ENCODE measurements at regions not wholly inside any gene's neighbourhood (a gene's known extent, or its start where the extent isn't known, plus 50 kb on each side); places are given as distances from the start of the nearest gene placed in this dataset.

DNA sequence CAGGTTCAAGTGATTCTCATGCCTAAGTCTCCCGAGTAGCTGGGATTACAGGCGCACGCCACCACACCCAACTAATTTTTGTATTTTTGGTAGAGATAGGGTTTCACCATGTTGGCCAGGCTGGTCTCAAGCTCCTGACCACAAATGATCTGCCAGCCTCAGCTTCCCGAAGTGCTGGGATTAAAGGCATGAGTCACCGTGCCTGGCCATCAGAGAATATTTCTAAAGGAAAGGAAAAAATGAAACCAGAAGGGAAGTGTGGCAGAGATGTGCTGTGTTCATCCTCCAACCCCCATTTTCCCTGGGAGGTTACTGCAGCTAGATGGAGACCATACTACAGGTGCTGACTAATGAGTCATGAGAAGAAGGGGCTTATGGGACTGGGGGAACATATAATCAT, 964.1 kb downstream of the TTLL7 start:
- DNase-seq, result no peak
- no peak overlapping the region for H3K4me2 ChIP-seq (ENCODE audit: low read depth, low read length, poor library complexity, severe bottlenecking)
- H3K27ac ChIP-seq (ENCODE audit: low read length), result no peak overlapping the region
- no peak overlapping the region for H3K9ac ChIP-seq (ENCODE audit: low read length)
- H4K20me1 ChIP-seq (ENCODE audit: insufficient read depth, low read depth, low read length), result no peaks in the 10 kb centered on the region
- no peaks in the 10 kb centered on the region for H3K4me1 ChIP-seq (ENCODE audit: low read length)
- H3K9me2 ChIP-seq (replicated peaks; ENCODE audit: insufficient read depth, low read length), result no peaks in the 10 kb centered on the region
- no peak overlapping the region for H3K4me3 ChIP-seq (ENCODE audit: low read length)
- H3K9me3 ChIP-seq (ENCODE audit: low read length), result peaks cover 8% of the 10 kb centered on the region
- no peaks in the 10 kb centered on the region for H3K79me2 ChIP-seq (ENCODE audit: low read length)
- no peaks in the 10 kb centered on the region for H3K36me3 ChIP-seq (ENCODE audit: insufficient read depth, low read length)
- H2AFZ ChIP-seq (ENCODE audit: low read length), result no peak overlapping the region
- no peaks in the 10 kb centered on the region for H3K27me3 ChIP-seq (ENCODE audit: low read length)

DNA sequence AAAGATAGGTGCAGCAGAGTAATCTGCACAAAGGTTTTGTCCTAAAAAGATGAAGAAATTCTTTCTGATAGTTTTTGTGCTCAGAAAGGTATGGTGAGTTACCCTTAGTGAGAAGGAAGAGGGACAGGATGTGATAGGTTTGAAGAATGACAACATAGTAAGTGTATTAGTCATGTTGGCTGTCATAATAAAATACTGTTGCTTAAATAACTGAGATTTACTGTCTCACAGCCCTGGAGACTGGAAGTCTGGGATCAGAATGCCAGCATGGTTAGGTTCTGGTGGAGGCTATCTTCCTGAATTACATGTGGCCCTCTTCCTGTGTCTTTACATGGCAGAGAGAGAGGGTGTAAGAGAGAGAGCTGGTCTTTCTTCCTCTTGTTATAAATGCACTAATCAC, 965.2 kb downstream of the TTLL7 start:
- H3K9me2 ChIP-seq (replicated peaks; ENCODE audit: insufficient read depth, low read length), result no peaks in the 10 kb centered on the region

GRCh38 chr1:83029916-83030315, 969.0 kb downstream of the TTLL7 start:
- H3K27ac ChIP-seq (ENCODE audit: low read length), result no peak overlapping the region
- H3K27me3 ChIP-seq (ENCODE audit: low read length), result no peaks in the 10 kb centered on the region
- no peak overlapping the region for H3K4me2 ChIP-seq (ENCODE audit: low read depth, low read length, poor library complexity, severe bottlenecking)
- no peak overlapping the region for H3K9ac ChIP-seq (ENCODE audit: low read length)
- no peak overlapping the region for H3K4me3 ChIP-seq (ENCODE audit: low read length)
- H3K9me2 ChIP-seq (replicated peaks; ENCODE audit: insufficient read depth, low read length), result no peaks in the 10 kb centered on the region
- H3K79me2 ChIP-seq (ENCODE audit: low read length), result no peaks in the 10 kb centered on the region
- H2AFZ ChIP-seq (ENCODE audit: low read length), result no peak overlapping the region
- no peak for DNase-seq
- H4K20me1 ChIP-seq (ENCODE audit: insufficient read depth, low read depth, low read length), result no peaks in the 10 kb centered on the region
- H3K9me3 ChIP-seq (ENCODE audit: low read length), result peaks cover 8% of the 10 kb centered on the region
- no peaks in the 10 kb centered on the region for H3K4me1 ChIP-seq (ENCODE audit: low read length)
- no peaks in the 10 kb centered on the region for H3K36me3 ChIP-seq (ENCODE audit: insufficient read depth, low read length)

More for the DNA sequence above, 965.2 kb downstream of the TTLL7 start:
- Histone ChIP-seq H3K9me3 (ENCODE audit: low read length) (peaks cover 8% of the 10 kb centered on the region), H3K4me2 (ENCODE audit: low read depth, low read length, poor library complexity, severe bottlenecking) (no peak overlapping the region), H3K9ac (ENCODE audit: low read length) (no peak overlapping the region), H3K4me3 (ENCODE audit: low read length) (no peak overlapping the region), H3K27ac (ENCODE audit: low read length) (no peak overlapping the region), H3K36me3 (ENCODE audit: insufficient read depth, low read length) (no peaks in the 10 kb centered on the region), H3K27me3 (ENCODE audit: low read length) (no peaks in the 10 kb centered on the region), H2AFZ (ENCODE audit: low read length) (no peak overlapping the region), H3K79me2 (ENCODE audit: low read length) (no peaks in the 10 kb centered on the region), H3K4me1 (ENCODE audit: low read length) (no peaks in the 10 kb centered on the region), H4K20me1 (ENCODE audit: insufficient read depth, low read depth, low read length) (no peaks in the 10 kb centered on the region)
- DNase-seq, result no peak

DNA sequence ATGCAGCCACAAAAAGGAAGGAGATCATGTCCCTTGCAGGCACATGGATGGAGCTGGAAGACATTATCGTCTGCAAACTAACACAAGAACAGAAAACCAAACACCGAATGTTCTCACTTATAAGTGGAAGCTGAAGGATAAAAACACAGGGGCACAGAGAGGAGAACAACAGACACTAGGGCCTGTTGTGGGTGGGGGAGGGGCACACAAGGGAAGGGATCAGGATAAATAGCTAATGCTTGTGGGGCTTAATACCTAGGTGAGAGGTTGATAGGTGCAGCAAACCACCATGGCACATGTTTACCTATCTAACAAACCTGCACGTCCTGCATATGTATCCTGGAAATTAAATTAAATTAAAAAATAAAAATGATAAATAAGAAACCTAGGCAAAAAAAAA, 969.9 kb downstream of the TTLL7 start:
- Histone ChIP-seq H3K9me2 (replicated peaks; ENCODE audit: insufficient read depth, low read length) (no peaks in the 10 kb centered on the region), H3K9me3 (ENCODE audit: low read length) (peaks cover 7% of the 10 kb centered on the region), H2AFZ (ENCODE audit: low read length) (no peak overlapping the region), H3K4me3 (ENCODE audit: low read length) (no peak overlapping the region), H3K79me2 (ENCODE audit: low read length) (no peaks in the 10 kb centered on the region), H3K27me3 (ENCODE audit: low read length) (no peaks in the 10 kb centered on the region), H3K36me3 (ENCODE audit: insufficient read depth, low read length) (no peaks in the 10 kb centered on the region), H3K9ac (ENCODE audit: low read length) (no peak overlapping the region), H3K27ac (ENCODE audit: low read length) (no peak overlapping the region), H4K20me1 (ENCODE audit: insufficient read depth, low read depth, low read length) (no peaks in the 10 kb centered on the region), H3K4me1 (ENCODE audit: low read length) (no peaks in the 10 kb centered on the region), H3K4me2 (ENCODE audit: low read depth, low read length, poor library complexity, severe bottlenecking) (no peak overlapping the region)
- no peak for DNase-seq

GRCh38 chr1:83028467-83028866, 970.5 kb downstream of the TTLL7 start:
- Histone ChIP-seq H3K27ac (ENCODE audit: low read length) (no peak overlapping the region), H3K9me3 (ENCODE audit: low read length) (peaks cover 6% of the 10 kb centered on the region; the same call in 1 of the 2 replicates), H4K20me1 (ENCODE audit: insufficient read depth, low read depth, low read length) (no peaks in the 10 kb centered on the region), H3K27me3 (ENCODE audit: low read length) (no peaks in the 10 kb centered on the region), H3K4me3 (ENCODE audit: low read length) (no peak overlapping the region), H3K79me2 (ENCODE audit: low read length) (no peaks in the 10 kb centered on the region), H3K36me3 (ENCODE audit: insufficient read depth, low read length) (no peaks in the 10 kb centered on the region), H3K9ac (ENCODE audit: low read length) (no peak overlapping the region), H3K4me2 (ENCODE audit: low read depth, low read length, poor library complexity, severe bottlenecking) (no peak overlapping the region), H2AFZ (ENCODE audit: low read length) (no peak overlapping the region), H3K4me1 (ENCODE audit: low read length) (no peaks in the 10 kb centered on the region), H3K9me2 (replicated peaks; ENCODE audit: insufficient read depth, low read length) (no peaks in the 10 kb centered on the region)
- DNase-seq, result no peak

DNA sequence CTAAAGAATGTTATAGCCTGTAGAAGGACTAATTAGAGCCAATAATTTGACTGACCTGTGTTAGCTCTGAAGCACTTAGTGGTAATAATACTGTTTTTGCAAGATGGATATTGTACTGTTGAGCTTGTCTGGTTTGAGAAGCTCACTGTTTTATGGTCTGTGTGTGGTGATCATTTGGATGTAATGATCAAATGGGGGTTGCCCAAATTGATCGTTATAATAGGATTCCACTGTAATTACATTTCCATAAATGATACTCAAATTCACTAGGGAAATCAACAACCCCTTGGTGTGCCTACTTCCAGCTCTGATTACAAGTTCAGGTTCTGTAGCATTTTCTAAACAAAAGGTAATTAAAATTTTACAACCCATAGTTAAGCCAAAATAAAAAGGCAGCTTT, 971.4 kb downstream of the TTLL7 start:
- peaks cover 8% of the 10 kb centered on the region; the same call in 1 of the 2 replicates for H3K9me3 ChIP-seq (ENCODE audit: low read length)
- H3K27ac ChIP-seq (ENCODE audit: low read length), result no peak overlapping the region
- H3K4me3 ChIP-seq (ENCODE audit: low read length), result no peak overlapping the region
- no peak overlapping the region for H2AFZ ChIP-seq (ENCODE audit: low read length)
- H4K20me1 ChIP-seq (ENCODE audit: insufficient read depth, low read depth, low read length), result no peaks in the 10 kb centered on the region
- H3K79me2 ChIP-seq (ENCODE audit: low read length), result no peaks in the 10 kb centered on the region
- H3K27me3 ChIP-seq (ENCODE audit: low read length), result no peaks in the 10 kb centered on the region
- no peak overlapping the region for H3K9ac ChIP-seq (ENCODE audit: low read length)
- H3K4me2 ChIP-seq (ENCODE audit: low read depth, low read length, poor library complexity, severe bottlenecking), result no peak overlapping the region
- no peak for DNase-seq
- no peaks in the 10 kb centered on the region for H3K4me1 ChIP-seq (ENCODE audit: low read length)
- H3K36me3 ChIP-seq (ENCODE audit: insufficient read depth, low read length), result no peaks in the 10 kb centered on the region
- H3K9me2 ChIP-seq (replicated peaks; ENCODE audit: insufficient read depth, low read length), result no peaks in the 10 kb centered on the region

DNA sequence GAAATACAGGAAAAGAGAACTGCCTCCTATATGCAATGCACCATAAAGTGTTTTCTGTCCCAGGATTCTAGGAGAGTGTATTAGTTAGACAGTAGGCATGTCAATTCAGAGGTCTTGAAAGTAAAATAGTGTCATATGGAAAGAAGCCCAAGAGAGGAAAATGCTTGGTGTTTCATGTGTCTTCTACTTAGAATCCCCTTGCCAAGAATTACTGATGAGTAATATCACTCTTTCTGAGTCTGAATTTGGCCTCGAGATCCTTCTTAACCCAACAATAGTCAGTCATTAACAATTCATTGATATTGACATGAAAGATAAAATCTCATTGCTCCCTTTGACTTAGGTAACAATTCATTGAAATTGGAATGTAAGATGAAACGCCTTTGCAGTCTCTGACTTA, 972.2 kb downstream of the TTLL7 start:
- H3K79me2 ChIP-seq (ENCODE audit: low read length), result no peaks in the 10 kb centered on the region
- no peak overlapping the region for H3K9ac ChIP-seq (ENCODE audit: low read length)
- no peaks in the 10 kb centered on the region for H3K27me3 ChIP-seq (ENCODE audit: low read length)
- H3K36me3 ChIP-seq (ENCODE audit: insufficient read depth, low read length), result no peaks in the 10 kb centered on the region
- H2AFZ ChIP-seq (ENCODE audit: low read length), result no peak overlapping the region
- no peaks in the 10 kb centered on the region for H3K9me2 ChIP-seq (replicated peaks; ENCODE audit: insufficient read depth, low read length)
- no peaks in the 10 kb centered on the region for H3K4me1 ChIP-seq (ENCODE audit: low read length)
- H3K9me3 ChIP-seq (ENCODE audit: low read length), result peaks cover 8% of the 10 kb centered on the region; the same call in 1 of the 2 replicates
- H4K20me1 ChIP-seq (ENCODE audit: insufficient read depth, low read depth, low read length), result no peaks in the 10 kb centered on the region
- DNase-seq, result no peak
- H3K27ac ChIP-seq (ENCODE audit: low read length), result no peak overlapping the region
- no peak overlapping the region for H3K4me2 ChIP-seq (ENCODE audit: low read depth, low read length, poor library complexity, severe bottlenecking)
- no peak overlapping the region for H3K4me3 ChIP-seq (ENCODE audit: low read length)

DNA sequence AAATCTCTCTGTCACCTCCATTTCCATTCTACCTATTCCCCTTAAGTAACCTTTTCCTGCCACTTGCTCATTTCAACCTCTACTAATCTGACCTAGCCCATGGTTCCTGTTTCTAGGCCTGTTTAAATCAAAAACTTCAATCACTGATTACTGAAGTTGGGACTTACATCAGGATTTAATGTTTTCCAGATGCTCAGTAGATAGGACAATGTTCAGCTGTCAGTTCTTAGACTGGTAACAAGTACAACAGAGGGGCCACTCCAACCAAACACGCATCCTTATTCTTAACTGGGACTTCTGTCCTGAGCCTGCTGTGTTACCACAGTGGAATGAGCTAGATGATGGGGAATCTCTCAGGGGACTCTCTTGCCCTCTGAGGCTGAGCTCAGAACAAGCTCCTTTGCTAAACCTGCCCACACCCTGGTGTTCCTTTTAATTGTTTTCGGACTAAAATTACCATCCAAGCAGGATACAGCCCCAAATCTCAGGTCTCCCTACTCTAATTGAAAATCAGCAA, 974.6 kb downstream of the TTLL7 start:
- DNase-seq, result no peak
- Histone ChIP-seq H3K79me2 (ENCODE audit: low read length) (no peaks in the 10 kb centered on the region), H3K4me3 (ENCODE audit: low read length) (no peak overlapping the region), H3K36me3 (ENCODE audit: insufficient read depth, low read length) (no peaks in the 10 kb centered on the region), H3K27me3 (ENCODE audit: low read length) (no peaks in the 10 kb centered on the region), H2AFZ (ENCODE audit: low read length) (no peak overlapping the region), H3K27ac (ENCODE audit: low read length) (no peak overlapping the region), H3K9me2 (replicated peaks; ENCODE audit: insufficient read depth, low read length) (no peaks in the 10 kb centered on the region), H3K9ac (ENCODE audit: low read length) (no peak overlapping the region), H3K4me2 (ENCODE audit: low read depth, low read length, poor library complexity, severe bottlenecking) (no peak overlapping the region), H3K9me3 (ENCODE audit: low read length) (peaks cover 8% of the 10 kb centered on the region), H4K20me1 (ENCODE audit: insufficient read depth, low read depth, low read length) (no peaks in the 10 kb centered on the region), H3K4me1 (ENCODE audit: low read length) (no peaks in the 10 kb centered on the region)

GRCh38 chr1:83023212-83023611, 975.7 kb downstream of the TTLL7 start:
- H3K4me2 ChIP-seq (ENCODE audit: low read depth, low read length, poor library complexity, severe bottlenecking), result no peak overlapping the region
- no peak overlapping the region for H2AFZ ChIP-seq (ENCODE audit: low read length)
- no peaks in the 10 kb centered on the region for H3K4me1 ChIP-seq (ENCODE audit: low read length)
- no peak overlapping the region for H3K4me3 ChIP-seq (ENCODE audit: low read length)
- H3K27ac ChIP-seq (ENCODE audit: low read length), result no peak overlapping the region
- no peaks in the 10 kb centered on the region for H3K79me2 ChIP-seq (ENCODE audit: low read length)
- no peaks in the 10 kb centered on the region for H4K20me1 ChIP-seq (ENCODE audit: insufficient read depth, low read depth, low read length)
- no peaks in the 10 kb centered on the region for H3K9me2 ChIP-seq (replicated peaks; ENCODE audit: insufficient read depth, low read length)
- H3K36me3 ChIP-seq (ENCODE audit: insufficient read depth, low read length), result no peaks in the 10 kb centered on the region
- DNase-seq, result no peak
- peaks cover 8% of the 10 kb centered on the region for H3K9me3 ChIP-seq (ENCODE audit: low read length)
- no peaks in the 10 kb centered on the region for H3K27me3 ChIP-seq (ENCODE audit: low read length)
- H3K9ac ChIP-seq (ENCODE audit: low read length), result no peak overlapping the region
